ENCODE measurements at regions not wholly inside any gene's neighbourhood (a gene's known extent, or its start where the extent isn't known, plus 50 kb on each side); places are given as distances from the start of the nearest gene placed in this dataset.
"Not testable (repeated sequence)": the region's sequence is repeated elsewhere in the genome, so short reads cannot be mapped to it uniquely, and the experiment has no call there.

GRCh38 chr7:125930848-125931247 lies 1001.2 kb upstream of the POT1 start:
- in situ Hi-C loops (cut with MboI; ENCODE audit: low sequenced_read_pairs in 4 of 4) (no loop called here), intact Hi-C loops (cut with DNase I; ENCODE audit: low total_unique reads) (no loop called here)
- ATAC-seq = no peak
- Histone ChIP-seq H3K36me3 (no peaks in the 10 kb centered on the region), H3K27me3 (no peaks in the 10 kb centered on the region), H3K9me3 (no peaks in the 10 kb centered on the region), H3K4me3 (no peak overlapping the region), H3K27ac (no peak overlapping the region), H3K4me1 (no peaks in the 10 kb centered on the region)
- TF ChIP-seq POLR2A (IDR thresholded peaks at IDR 0.05) (no peak), CTCF (IDR thresholded peaks at IDR 0.05 in 4 of 5, conservative IDR thresholded peaks at IDR 0.05 in 1 of 5) (no peak)
- no peak for DNase-seq

GRCh38 chr7:125927556-125927955 lies 997.9 kb upstream of the POT1 start:
- Histone ChIP-seq H3K36me3 (no peaks in the 10 kb centered on the region), H3K4me3 (no peak overlapping the region), H3K27ac (no peak overlapping the region), H3K9me3 (no peaks in the 10 kb centered on the region), H3K27me3 (no peaks in the 10 kb centered on the region), H3K4me1 (no peaks in the 10 kb centered on the region)
- TF ChIP-seq POLR2A (IDR thresholded peaks at IDR 0.05) (no peak), CTCF (IDR thresholded peaks at IDR 0.05 in 4 of 5, conservative IDR thresholded peaks at IDR 0.05 in 1 of 5) (no peak)
- in situ Hi-C loops (cut with MboI; ENCODE audit: low sequenced_read_pairs in 4 of 4) = no loop called here
- ATAC-seq (no peak), DNase-seq (no peak)
- intact Hi-C loops (cut with DNase I; ENCODE audit: low total_unique reads) = no loop called here

DNA sequence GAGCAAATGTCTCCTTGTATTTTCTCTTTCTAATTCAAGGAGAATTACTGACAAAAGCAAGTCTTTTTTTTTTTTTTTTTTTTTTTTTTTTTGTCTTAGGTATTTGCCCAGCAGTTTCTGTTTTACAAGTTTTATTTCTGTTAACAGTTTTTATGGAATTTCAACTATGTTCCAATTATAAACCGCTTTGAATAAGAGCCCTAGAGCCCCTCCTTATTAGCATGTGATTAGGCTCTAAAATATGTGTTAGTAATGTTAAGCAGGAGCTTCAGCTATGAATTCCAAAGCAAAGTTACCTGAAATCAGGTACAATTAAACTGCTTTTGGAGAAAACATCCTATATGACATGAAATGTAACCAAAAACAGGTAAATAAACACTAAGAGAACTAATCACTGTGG lies 997.0 kb upstream of the POT1 start:
- Histone ChIP-seq H3K4me1 (no peaks in the 10 kb centered on the region), H3K36me3 (no peaks in the 10 kb centered on the region), H3K27me3 (no peaks in the 10 kb centered on the region), H3K4me3 (no peak overlapping the region), H3K27ac (no peak overlapping the region), H3K9me3 (no peaks in the 10 kb centered on the region)
- in situ Hi-C loops (cut with MboI; ENCODE audit: low sequenced_read_pairs in 4 of 4) = no loop called here
- TF ChIP-seq POLR2A (IDR thresholded peaks at IDR 0.05) = no peak
- no peak for TF ChIP-seq CTCF (IDR thresholded peaks at IDR 0.05 in 4 of 5, conservative IDR thresholded peaks at IDR 0.05 in 1 of 5)
- no peak for DNase-seq
- intact Hi-C loops (cut with DNase I; ENCODE audit: low total_unique reads) = no loop called here
- ATAC-seq = no peak

DNA sequence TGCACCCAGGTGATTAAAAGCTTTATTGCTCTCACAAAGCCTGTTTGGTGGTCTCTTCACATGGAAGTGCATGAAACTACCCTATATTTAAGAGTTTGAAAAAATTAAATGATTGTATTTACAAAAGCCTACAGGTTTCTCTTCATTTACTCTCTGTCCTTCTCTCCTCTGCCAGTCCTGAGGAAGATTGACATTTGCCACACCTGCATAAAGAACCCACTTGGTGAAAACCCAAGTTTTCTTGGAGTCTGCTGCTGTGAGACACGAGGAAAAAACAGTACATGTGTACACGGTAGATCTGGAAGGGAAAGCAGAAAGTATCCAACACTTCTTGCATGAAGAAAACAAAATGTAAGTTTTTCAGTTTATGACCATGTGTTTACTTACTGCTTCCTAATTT lies 994.4 kb upstream of the POT1 start:
- no peak for ATAC-seq
- DNase-seq = no peak
- Histone ChIP-seq H3K27ac (no peak overlapping the region), H3K4me3 (no peak overlapping the region), H3K27me3 (no peaks in the 10 kb centered on the region), H3K9me3 (no peaks in the 10 kb centered on the region), H3K36me3 (no peaks in the 10 kb centered on the region), H3K4me1 (no peaks in the 10 kb centered on the region)
- intact Hi-C loops (cut with DNase I; ENCODE audit: low total_unique reads) (no loop called here), in situ Hi-C loops (cut with MboI; ENCODE audit: low sequenced_read_pairs in 4 of 4) (no loop called here)
- TF ChIP-seq POLR2A (IDR thresholded peaks at IDR 0.05) (no peak), CTCF (IDR thresholded peaks at IDR 0.05 in 4 of 5, conservative IDR thresholded peaks at IDR 0.05 in 1 of 5) (no peak)

DNA sequence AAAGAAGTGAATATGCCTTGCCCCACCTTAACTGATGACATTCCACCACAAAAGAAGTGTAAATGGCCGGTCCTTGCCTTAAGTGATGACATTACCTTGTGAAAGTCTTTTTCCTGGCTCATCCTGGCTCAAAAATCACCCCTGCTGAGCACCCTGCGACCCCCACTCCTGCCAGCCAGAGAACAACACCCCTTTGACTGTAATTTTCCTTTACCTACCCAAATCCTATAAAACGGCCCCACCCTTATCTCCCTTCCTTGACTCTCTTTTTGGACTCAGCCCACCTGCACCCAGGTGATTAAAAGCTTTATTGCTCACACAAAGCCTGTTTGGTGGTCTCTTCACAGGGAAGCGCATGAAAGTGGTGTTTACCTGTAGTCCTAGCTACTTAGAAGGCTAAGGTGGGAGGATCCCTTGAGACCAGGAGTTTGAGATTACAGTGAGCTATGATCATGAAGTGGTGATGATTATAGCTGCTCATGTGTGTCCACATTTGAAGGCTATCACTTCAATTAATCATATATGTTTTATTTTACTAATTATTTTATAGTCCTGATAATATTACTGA lies 985.8 kb upstream of the POT1 start:
- DNase-seq; H3K4me1 ChIP-seq; intact Hi-C loops (cut with DNase I; ENCODE audit: low total_unique reads); H3K27ac ChIP-seq; H3K27me3 ChIP-seq; H3K4me3 ChIP-seq; in situ Hi-C loops (cut with MboI; ENCODE audit: low sequenced_read_pairs in 4 of 4); H3K36me3 ChIP-seq; H3K9me3 ChIP-seq; ATAC-seq: not testable (repeated sequence)

Measured in gastrocnemius medialis (tissue), 4 donors.